ENCODE measurements at regions not wholly inside any gene's neighbourhood (a gene's known extent, or its start where the extent isn't known, plus 50 kb on each side); places are given as distances from the start of the nearest gene placed in this dataset.
"Not testable (repeated sequence)": the region's sequence is repeated elsewhere in the genome, so short reads cannot be mapped to it uniquely, and the experiment has no call there.

DNA sequence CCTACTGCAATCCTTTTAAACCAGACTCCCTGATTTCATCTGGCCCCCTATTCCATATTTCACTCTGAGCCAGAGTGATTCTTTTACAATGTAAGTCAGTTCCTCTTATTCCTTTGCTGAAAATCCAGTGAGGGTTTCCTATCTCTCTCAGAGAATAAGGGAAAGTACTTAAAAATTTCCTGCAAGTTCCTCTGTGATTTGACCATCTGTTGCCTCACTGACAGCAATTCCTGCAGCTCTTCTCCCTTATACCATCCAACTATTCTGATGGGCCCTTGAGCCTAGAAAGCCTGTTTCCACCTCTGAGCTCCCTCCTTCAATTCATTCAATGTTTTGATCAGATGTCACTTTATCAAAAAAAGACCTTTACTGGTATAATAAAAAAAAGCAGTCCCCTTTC, 317.1 kb upstream of the CCNH start (continued):
- TF ChIP-seq E2F4 (IDR thresholded peaks at IDR 0.05; ENCODE audit: low read depth, low read length) (no peak), FOXM1 (IDR thresholded peaks at IDR 0.05; ENCODE audit: low read depth, low read length) (no peak), NR2F1 (conservative IDR thresholded peaks at IDR 0.05) (no peak), ZNF622 (IDR thresholded peaks at IDR 0.05) (no peak), SKIL (IDR thresholded peaks at IDR 0.05; ENCODE audit: low read depth, poor library complexity, severe bottlenecking) (no peak), ZZZ3 (IDR thresholded peaks at IDR 0.05; ENCODE audit: control insufficient read depth, insufficient read length, low read depth) (no peak)

- no TSS peak for BruUV-seq (replicated peaks)
- Histone ChIP-seq H3K4me2 (ENCODE audit: control insufficient read depth, insufficient read depth) (no peak overlapping the region), H2AFZ (ENCODE audit: control insufficient read depth, low read depth, low read length) (no peak overlapping the region), H3K9ac (ENCODE audit: control insufficient read depth, insufficient read depth, low read length) (no peak overlapping the region), H3K27me3 (replicated peaks in 1 of 2; ENCODE audit: control insufficient read depth in 2 of 2, insufficient read depth in 2 of 2, low read length in 1 of 2) (no peaks in the 10 kb centered on the region), H3K27ac (ENCODE audit: control insufficient read depth, insufficient read depth) (no peak overlapping the region), H3K4me3 (no peak overlapping the region), H4K20me1 (ENCODE audit: control insufficient read depth, insufficient read depth) (no peaks in the 10 kb centered on the region), H3K36me3 (ENCODE audit: control insufficient read depth in 2 of 2, insufficient read depth in 2 of 2, low read length in 1 of 2) (no peaks in the 10 kb centered on the region), H3K4me1 (ENCODE audit: control insufficient read depth, insufficient read depth, low read length) (no peaks in the 10 kb centered on the region), H3K9me3 (replicated peaks; ENCODE audit: control insufficient read depth, insufficient read depth, low read length) (no peaks in the 10 kb centered on the region), H3K79me2 (ENCODE audit: control insufficient read depth, insufficient read depth, low read length) (no peaks in the 10 kb centered on the region)
- TF ChIP-seq BACH1 (IDR thresholded peaks at IDR 0.05; ENCODE audit: borderline replicate concordance) (no peak), RAD21 (IDR thresholded peaks at IDR 0.05; ENCODE audit: insufficient read depth, low read depth, low read length) (no peak), SIN3A (IDR thresholded peaks at IDR 0.05; ENCODE audit: low read depth, low read length) (no peak)
- TF ChIP-seq, protein P1, sequence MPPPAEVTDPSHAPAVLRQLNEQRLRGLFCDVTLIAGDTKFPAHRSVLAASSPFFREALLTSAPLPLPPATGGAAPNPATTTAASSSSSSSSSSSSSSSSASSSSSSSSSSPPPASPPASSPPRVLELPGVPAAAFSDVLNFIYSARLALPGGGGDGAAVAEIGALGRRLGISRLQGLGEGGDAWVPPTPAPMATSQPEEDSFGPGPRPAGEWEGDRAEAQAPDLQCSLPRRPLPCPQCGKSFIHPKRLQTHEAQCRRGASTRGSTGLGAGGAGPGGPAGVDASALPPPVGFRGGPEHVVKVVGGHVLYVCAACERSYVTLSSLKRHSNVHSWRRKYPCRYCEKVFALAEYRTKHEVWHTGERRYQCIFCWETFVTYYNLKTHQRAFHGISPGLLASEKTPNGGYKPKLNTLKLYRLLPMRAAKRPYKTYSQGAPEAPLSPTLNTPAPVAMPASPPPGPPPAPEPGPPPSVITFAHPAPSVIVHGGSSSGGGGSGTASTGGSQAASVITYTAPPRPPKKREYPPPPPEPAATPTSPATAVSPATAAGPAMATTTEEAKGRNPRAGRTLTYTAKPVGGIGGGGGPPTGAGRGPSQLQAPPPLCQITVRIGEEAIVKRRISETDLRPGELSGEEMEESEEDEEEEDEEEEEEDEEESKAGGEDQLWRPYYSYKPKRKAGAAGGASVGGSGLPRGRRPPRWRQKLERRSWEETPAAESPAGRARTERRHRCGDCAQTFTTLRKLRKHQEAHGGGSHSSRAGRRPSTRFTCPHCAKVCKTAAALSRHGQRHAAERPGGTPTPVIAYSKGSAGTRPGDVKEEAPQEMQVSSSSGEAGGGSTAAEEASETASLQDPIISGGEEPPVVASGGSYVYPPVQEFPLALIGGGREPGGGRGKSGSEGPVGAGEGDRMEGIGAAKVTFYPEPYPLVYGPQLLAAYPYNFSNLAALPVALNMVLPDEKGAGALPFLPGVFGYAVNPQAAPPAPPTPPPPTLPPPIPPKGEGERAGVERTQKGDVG (CRISPR knock-in tag; IDR thresholded peaks at IDR 0.05), result no peak
- ATAC-seq (no peak), DNase-seq (ENCODE audit: low read depth, low spot score) (no peak), FAIRE-seq (no peak)
- in situ Hi-C loops (cut with MboI), result no loop called here
- intact Hi-C loops (cut with micrococcal nuclease; ENCODE audit: unreplicated experiment), result no loop called here
- ChIA-PET RAD21 (ENCODE audit: unreplicated experiment) (no interaction called here), POLR2A (no interaction called here), SMC1A (ENCODE audit: uncharacterized antibody, unreplicated experiment) (no interaction called here), CTCF (no interaction called here)
- WGBS (ENCODE audit: insufficient coverage, insufficient replicate concordance, low lambda C conversion rate, missing lambda C conversion rate), result 19% methylated on average over 3 of the region's 3 CpGs
Observed at GRCh38 chr5:87722286-87722685, 309.6 kb upstream of the CCNH start.

DNA sequence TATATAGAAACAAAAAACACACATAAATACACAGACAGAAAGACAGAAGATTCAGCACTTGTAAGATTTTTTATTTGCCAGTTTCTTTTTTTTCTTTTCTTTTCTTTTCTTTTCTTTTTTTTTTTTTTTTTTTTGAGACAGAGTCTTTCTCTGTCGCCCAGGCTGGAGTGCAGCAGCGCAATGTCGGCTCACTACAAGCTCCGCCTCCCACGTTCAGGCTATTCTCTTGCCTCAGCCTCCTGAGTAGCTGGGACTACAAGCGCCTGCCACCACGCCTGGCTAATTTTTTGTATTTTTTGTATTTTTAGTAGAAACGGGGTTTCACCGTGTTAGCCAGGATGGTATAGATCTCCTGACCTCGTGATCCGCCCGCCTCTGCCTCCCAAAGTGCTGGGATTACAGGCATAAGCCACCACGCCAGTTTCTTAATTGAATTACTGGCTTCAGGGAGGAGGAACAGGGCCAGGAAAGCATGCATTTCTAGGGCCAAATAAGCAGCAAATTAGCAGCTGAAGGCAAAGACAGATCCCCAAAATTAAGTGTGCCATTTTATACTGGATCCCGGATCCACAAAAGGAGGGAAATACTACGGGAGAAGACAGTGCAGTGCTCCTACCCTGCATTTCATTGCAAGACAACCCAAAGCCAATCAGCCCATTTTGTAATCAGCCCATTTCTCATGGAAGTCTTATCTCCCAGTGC, 305.6 kb upstream of the CCNH start:
- CTCF ChIA-PET; H3K27me3 ChIP-seq (replicated peaks in 1 of 2; ENCODE audit: control insufficient read depth in 2 of 2, insufficient read depth in 2 of 2, low read length in 1 of 2); SMC1A ChIA-PET (ENCODE audit: uncharacterized antibody, unreplicated experiment); H3K4me2 ChIP-seq (ENCODE audit: control insufficient read depth, insufficient read depth); ATAC-seq; FAIRE-seq; H4K20me1 ChIP-seq (ENCODE audit: control insufficient read depth, insufficient read depth); H3K9me3 ChIP-seq (replicated peaks; ENCODE audit: control insufficient read depth, insufficient read depth, low read length); H3K79me2 ChIP-seq (ENCODE audit: control insufficient read depth, insufficient read depth, low read length); RAD21 ChIA-PET (ENCODE audit: unreplicated experiment); H3K4me1 ChIP-seq (ENCODE audit: control insufficient read depth, insufficient read depth, low read length); H3K4me3 ChIP-seq; H2AFZ ChIP-seq (ENCODE audit: control insufficient read depth, low read depth, low read length); POLR2A ChIA-PET; H3K9ac ChIP-seq (ENCODE audit: control insufficient read depth, insufficient read depth, low read length); DNase-seq (ENCODE audit: low read depth, low spot score); H3K36me3 ChIP-seq (ENCODE audit: control insufficient read depth in 2 of 2, insufficient read depth in 2 of 2, low read length in 1 of 2); in situ Hi-C loops (cut with MboI); intact Hi-C loops (cut with micrococcal nuclease; ENCODE audit: unreplicated experiment); BruUV-seq (replicated peaks); H3K27ac ChIP-seq (ENCODE audit: control insufficient read depth, insufficient read depth): not testable (repeated sequence)
- 48% methylated on average over 15 of the region's 15 CpGs for WGBS (ENCODE audit: insufficient coverage, insufficient replicate concordance, low lambda C conversion rate, missing lambda C conversion rate)

Measured in GM12878 (cell line).